Suppressor macrophage treated with lipopolysaccharide for 4 hours (primary cell): ENCODE measurements at regions not wholly inside any gene's neighbourhood (a gene's known extent, or its start where the extent isn't known, plus 50 kb on each side); places are given as distances from the start of the nearest gene placed in this dataset.

Source experiments
- DNase-seq: peaks from one replicate; pipeline ENCODE4 v3.0.0-alpha.2; 2020

GRCh38 chr7:47221826-47222225 lies 360.1 kb downstream of the TNS3 start:
- DNase-seq, result no peak

- no peak for DNase-seq
Measured at GRCh38 chr7:47218378-47219176, 363.3 kb downstream of the TNS3 start.

GRCh38 chr7:47217570-47218360 lies 364.1 kb downstream of the TNS3 start:
- no peak for DNase-seq

- no peak for DNase-seq
Measured at GRCh38 chr7:47217086-47217485, 364.8 kb downstream of the TNS3 start.

DNA sequence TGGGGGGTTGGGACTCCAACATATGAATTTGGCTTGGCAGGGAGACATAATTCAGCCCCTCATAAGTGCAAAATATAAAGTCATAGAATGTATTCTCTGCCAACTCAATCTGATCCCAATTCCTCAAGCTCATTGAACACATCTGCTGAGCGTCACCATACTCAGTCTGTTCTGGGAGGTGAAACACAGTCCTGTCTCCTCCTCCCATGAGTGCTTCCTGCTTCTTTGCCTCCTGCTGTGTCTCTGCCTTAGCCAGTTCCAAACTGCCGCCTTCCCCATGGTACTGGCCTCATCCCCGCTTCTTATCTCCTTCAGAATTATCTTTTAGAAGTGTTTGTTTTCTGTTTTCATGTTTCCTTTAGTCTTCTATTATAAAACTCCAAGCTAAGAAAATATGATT lies 365.5 kb downstream of the TNS3 start:
- DNase-seq, result no peak

DNA sequence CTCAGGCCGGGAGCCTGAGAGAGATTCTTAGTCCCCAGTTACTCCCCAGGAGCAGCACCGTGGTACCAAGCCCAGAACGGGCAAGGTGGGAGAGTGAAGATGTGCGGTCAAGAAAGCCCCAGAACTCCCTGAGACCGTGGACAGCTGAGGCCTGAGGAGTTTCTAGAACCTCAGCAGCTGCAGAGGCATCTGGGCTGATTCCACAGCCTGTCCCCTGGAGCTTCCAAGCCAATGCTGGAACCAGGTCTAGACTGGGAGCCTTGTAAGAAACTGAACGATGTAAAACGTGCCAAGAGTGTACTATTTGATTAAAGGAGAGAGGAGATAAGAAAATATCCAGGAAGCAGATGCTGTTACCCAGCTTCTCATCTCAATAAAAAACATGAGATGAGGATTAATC lies 366.3 kb downstream of the TNS3 start:
- DNase-seq, result no peak

- DNase-seq, result no peak
Measured at GRCh38 chr7:47215049-47215448, 366.9 kb downstream of the TNS3 start.

DNA sequence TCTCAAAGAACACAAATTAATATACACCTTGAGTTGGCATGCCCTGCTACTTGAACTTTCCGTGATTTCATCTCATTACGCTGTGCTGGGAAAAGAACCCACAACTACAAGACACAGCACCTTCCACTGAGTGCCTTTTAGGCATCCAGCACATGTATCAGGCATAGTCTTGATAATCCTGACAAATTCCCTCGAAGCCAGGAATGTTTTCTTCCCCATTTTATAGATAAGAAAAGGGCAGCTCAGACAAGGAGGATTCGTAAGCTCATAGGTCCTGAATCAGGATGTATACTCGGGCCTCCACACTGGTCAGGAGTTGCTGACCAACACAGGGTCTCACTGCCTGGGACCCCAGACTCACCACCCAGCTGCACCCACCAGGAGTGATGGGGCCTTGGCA lies 368.6 kb downstream of the TNS3 start:
- no peak for DNase-seq

DNA sequence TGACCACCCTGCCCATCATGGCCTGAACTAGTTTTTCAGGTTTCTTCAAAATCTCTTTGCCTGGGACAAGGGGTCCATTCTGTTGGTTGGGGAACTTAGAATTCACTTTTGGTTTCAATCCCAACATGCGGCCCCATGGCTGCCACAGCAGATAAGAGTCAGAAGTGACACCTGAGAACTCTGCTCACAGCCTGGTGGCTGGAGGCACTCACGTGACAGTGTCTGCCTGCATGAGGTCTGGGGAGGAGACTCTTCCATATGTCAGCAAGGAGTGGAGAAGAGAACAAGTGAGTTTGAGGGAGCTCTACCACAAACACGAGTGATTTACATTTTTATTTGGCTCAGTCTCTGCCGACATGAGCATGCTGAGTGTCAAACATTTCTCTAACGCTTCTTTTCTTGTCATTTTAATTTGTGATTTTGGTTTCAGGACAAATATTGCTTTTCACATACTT lies 370.4 kb downstream of the TNS3 start:
- DNase-seq, result no peak

DNA sequence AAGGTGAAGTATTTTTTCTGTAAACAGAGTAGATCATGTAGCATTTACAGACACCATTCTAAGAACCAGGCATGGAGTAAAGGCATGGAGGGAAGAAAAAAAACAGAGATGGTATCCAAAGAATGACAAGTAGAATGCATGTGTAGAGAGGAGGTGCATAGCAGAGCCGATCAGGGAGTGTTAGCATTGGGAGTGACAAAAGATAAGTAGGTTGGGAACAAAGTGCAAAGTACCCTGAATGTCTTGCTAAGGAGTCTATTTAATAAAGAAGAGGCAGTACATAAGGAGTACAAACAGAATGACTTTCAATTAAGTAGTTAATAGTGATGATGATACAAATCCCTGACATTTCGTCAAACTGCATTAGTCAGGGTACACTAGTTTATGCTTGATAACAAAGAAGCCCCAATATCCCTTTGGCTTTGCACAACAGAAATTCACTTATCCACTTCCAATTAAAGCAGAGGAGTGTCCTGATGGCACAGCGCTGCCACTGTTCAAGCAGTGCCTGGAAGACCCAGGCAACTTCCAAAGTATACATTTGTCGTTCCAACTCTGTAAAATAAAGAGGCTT lies 371.5 kb downstream of the TNS3 start:
- no peak for DNase-seq

- no peak for DNase-seq
Measured at GRCh38 chr7:47207956-47208355, 374.0 kb downstream of the TNS3 start.

DNA sequence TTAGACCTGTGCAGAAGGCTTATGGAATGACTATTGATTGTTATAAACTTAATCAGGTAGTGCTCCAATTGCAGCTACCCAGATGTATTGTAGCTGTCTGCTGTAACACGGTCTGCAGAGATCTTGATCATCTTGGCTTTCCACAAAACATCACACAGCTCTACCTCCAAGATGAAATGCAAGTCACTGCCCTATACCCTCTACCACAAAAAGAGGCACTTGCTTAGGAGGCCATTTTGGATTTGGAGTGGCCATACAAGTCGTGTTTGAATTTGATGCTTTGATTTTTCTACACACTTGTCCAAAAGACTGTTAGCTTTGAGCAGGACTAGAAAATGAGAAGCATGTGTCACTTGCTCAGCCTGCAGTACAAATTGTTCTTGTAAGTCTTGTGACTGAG lies 377.2 kb downstream of the TNS3 start:
- DNase-seq, result no peak

GRCh38 chr7:47202146-47202783 lies 379.6 kb downstream of the TNS3 start:
- DNase-seq, result no peak

DNA sequence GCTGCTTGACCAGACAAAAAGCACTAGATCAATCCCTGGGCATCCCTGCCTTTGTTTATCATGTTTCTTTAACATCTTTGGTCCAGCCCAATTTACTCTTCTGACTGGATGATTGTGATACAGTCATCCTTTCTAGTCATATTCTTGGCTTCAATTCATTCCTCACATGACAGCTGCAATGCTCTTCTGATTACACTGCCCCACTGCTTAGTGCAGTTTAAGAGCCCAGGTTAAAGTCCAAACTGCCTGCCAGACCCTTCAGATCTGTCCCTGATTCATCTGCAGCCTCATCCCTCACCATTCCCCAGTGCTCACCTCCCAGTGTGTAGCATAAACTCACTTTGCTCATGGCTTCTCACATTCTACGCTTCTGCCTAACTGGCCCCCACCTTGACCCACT lies 383.8 kb downstream of the TNS3 start:
- no peak for DNase-seq

DNA sequence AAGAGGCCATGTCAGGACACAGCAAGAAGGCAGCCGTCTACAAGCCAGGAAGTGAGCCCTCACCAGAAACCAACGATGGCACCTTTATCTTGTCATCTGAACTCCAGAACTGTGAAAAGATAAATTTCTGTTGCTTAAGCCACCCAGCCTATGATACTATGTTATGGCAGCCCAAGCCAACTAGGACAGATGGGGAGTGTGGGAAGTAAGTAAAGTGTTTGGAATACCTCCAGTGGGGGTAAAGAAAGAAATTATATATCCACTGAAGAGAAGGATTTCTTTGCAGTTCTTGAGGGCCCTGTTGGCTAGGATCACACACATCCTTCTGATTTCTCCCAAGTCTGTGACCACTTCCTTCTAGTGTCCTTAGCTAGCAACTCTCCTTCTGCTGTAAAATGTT lies 384.4 kb downstream of the TNS3 start:
- DNase-seq, result no peak

DNA sequence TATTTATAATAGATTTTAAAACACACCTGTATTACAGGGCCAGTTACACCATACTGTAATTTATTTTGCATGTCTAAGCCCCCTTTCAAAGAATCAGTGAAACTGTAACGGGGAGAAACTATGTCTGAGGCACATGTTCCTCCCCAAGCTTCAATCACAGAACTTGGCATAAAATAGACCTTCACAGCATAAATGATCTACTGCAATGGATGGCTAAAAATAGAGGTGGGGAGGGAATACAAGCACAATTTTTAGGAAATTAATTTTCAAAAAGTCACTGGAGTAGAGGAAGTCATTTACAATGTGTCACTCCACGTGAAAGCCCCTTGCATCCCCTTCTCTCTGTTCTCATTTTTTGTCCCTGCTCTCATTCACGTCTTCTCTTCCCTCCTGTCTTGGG lies 385.2 kb downstream of the TNS3 start:
- no peak for DNase-seq

DNA sequence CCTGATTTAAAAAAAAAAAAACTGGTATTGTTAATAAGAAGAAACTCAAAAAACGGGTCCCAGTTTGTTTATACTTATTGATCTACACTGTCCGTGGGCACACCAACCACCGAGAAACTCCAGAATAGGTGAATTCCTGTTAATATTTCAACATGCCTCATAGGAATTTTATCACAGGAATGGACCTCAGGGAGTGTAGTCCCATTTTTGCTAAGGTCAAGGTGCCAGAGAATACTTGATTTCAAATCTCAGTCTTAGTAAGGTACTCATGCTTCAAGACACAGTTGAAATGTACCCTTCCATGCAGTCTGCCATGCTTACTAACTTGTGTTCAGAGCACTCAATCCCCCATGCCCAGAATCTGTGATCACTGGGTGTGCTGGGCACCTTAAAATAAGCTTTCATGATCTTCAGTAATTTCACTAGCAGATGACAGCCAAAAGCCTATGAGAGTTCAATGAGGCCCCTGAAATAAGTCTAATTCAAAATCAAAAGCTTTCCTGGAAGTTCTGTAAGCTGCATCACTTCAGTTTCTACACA lies 385.7 kb downstream of the TNS3 start:
- DNase-seq, result no peak

GRCh38 chr7:47195641-47196040 lies 386.3 kb downstream of the TNS3 start:
- no peak for DNase-seq

- DNase-seq, result no peak
Measured at GRCh38 chr7:47194516-47195057, 387.3 kb downstream of the TNS3 start.

DNA sequence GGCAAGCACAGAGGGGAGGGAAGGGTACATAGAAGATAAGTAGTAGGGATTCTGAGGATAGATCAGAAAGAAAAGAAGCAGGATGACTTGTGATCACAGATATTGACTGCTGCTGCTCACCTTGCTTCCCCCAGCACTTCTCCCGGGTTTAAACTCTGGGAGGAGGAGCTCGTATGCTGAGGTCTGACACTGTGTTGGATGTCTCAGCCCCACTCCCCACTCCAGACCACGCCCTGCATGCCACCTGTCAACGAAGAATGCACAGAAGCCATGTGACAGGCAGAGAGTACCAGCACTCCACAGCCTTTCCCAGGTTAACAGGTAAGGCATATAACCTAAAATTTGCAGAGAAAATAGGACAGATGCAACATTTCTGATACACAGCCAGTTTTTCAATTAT lies 388.9 kb downstream of the TNS3 start:
- no peak for DNase-seq

DNA sequence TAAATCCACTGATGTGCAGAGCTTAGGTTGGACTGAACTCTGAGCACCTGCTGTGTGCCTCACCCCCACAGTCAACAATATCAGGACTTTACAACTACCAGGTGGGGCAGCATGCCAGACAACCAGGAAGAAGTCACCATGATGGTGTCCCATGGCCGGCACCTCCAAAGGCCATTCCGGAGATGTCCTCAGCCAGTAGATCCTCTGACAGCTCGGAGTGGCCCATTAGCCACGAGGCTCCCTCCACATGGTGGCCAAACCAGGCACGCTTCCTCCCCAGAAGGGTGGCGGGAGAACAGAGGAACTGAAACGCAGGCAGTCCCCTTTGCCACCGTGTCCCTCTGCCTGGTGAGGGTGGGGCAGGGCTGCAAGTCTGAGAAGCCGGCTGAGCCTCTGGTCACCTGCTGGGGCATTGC lies 390.0 kb downstream of the TNS3 start:
- peak; percentile 14 for DNase-seq

- no peak for DNase-seq
Measured at GRCh38 chr7:47191316-47191715, 390.6 kb downstream of the TNS3 start.

DNA sequence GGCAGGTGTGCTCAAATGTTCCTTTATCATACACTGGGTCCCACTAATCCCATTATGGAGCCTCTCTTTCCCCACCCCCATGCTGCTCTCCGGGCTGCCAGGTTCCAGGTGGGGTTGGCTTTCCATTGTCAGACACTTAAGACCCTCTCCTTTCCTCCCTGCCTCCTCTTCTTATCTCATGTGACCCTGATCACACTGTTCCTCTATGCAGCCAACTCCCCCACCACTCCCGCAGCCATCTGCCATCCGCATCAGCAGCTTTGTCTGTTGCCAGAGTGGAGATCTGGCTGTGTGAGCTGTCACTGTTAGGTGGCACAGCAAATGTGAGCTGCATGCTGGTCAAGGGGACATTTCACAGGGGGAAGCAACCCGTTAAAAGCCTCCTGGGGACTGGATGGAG lies 391.4 kb downstream of the TNS3 start:
- no peak for DNase-seq
